ENCODE measurements at regions not wholly inside any gene's neighbourhood (a gene's known extent, or its start where the extent isn't known, plus 50 kb on each side); places are given as distances from the start of the nearest gene placed in this dataset.

DNA sequence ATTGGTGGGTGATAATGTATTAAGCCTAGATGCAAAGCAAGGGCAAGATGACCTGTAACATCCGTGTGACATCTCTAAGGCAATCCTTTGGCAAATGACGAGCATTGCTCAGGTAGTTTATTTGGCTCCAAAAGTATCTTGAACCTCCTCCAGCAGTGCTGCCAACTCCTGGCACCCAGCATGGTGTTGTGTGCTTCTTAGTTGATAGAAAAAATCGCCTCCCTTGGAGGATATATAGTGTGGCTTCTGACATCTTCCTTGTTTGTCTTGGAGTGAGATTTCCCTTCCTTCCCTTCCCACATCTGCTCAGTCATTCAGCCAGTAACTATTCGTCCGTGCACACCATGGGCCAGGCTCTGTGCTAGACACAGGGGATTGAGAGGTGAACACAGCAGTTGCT lies 121.8 kb downstream of the TOMM20 start:
- ChIA-PET POLR2A (no interaction called here), CTCF (no interaction called here)

DNA sequence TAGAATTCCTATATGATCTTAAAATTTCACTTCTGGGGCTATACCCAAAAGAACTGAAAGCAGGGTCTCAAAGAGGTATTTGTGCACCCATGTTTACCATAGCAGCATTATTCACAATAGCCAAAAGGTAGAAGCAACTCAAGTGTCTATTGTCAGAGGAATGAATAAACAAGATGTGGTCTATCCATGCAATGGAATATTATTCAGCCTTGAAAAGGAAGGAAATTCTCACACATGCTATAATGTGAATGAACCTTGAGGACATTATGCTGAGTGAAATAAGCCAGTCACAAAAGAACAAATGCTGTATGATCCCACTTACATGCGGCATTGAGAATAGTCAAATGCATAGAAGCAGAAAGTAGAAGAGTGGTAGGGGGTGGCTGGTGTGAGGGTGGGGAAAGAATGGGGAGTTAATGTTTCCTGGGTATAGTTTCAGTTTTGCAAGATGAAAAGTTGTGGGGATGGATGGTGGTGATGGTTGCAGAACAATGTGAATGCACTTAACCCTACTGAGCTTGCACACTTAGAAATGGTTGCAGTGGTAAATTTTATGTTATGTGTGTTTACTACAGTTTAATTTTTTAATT lies 122.4 kb downstream of the TOMM20 start:
- Mint-ChIP-seq H3K4me1 (peaks cover 20 to 51% (median 28%) of the 10 kb centered on the region in 3 donors), H3K4me3 (no peak overlapping the region), H3K27ac (peak overlapping the region in 2 of 8 donors; percentile 50 to 76), H3K36me3 (peaks cover 0 to 4% (median 3%) of the 10 kb centered on the region in 3 donors), H3K27me3 (no peaks in the 10 kb centered on the region), H3K9me3 (peaks cover 0 to 4% (median 0%) of the 10 kb centered on the region in 5 donors)
- H3K4me3 ChIP-seq (ENCODE audit: low read length), result no peak overlapping the region
- H3K4me1 ChIP-seq (ENCODE audit: insufficient read depth, low read length), result peaks cover 18% of the 10 kb centered on the region
- DNase-seq, result no peak
- no peaks in the 10 kb centered on the region for H3K9me3 ChIP-seq (ENCODE audit: low read length)
- ChIA-PET CTCF (interaction anchor here (1.1 kb wide), 1 partner anchor 48 kb away, joined by 3 read pairs; no protein-coding TSS in a partner anchor), POLR2A (no interaction called here)
- no peaks in the 10 kb centered on the region for H3K27me3 ChIP-seq (ENCODE audit: insufficient read depth, low read length, poor library complexity, severe bottlenecking)
- H3K36me3 ChIP-seq (ENCODE audit: insufficient read depth, low read length), result no peaks in the 10 kb centered on the region
- no peak overlapping the region for H3K27ac ChIP-seq (ENCODE audit: low read depth, low read length)

More for the DNA sequence above, 121.8 kb downstream of the TOMM20 start:
- Mint-ChIP-seq H3K4me1 (peaks cover 26 to 57% (median 34%) of the 10 kb centered on the region in 3 donors), H3K4me3 (no peak overlapping the region), H3K27me3 (peaks cover 0 to under 1% of the 10 kb centered on the region in 2 donors), H3K36me3 (peaks cover 0 to 4% (median 3%) of the 10 kb centered on the region in 3 donors), H3K9me3 (peaks cover 0 to 4% (median 0%) of the 10 kb centered on the region in 5 donors), H3K27ac (peak overlapping the region in 2 of 8 donors; percentile 11 to 76)
- Histone ChIP-seq H3K4me3 (ENCODE audit: low read length) (no peak overlapping the region), H3K9me3 (ENCODE audit: low read length) (no peaks in the 10 kb centered on the region), H3K36me3 (ENCODE audit: insufficient read depth, low read length) (no peaks in the 10 kb centered on the region), H3K27ac (ENCODE audit: low read depth, low read length) (no peak overlapping the region), H3K27me3 (ENCODE audit: insufficient read depth, low read length, poor library complexity, severe bottlenecking) (no peaks in the 10 kb centered on the region), H3K4me1 (ENCODE audit: insufficient read depth, low read length) (peaks cover 22% of the 10 kb centered on the region)
- DNase-seq, result no peak

GRCh38 chr1:235004840-235005391 lies 123.7 kb downstream of the TOMM20 start:
- no peaks in the 10 kb centered on the region for H3K36me3 ChIP-seq (ENCODE audit: insufficient read depth, low read length)
- peaks cover 14 to 43% (median 21%) of the 10 kb centered on the region in 3 donors for H3K4me1 Mint-ChIP-seq
- no peak overlapping the region for H3K27ac ChIP-seq (ENCODE audit: low read depth, low read length)
- H3K4me1 ChIP-seq (ENCODE audit: insufficient read depth, low read length), result peaks cover 6% of the 10 kb centered on the region
- POLR2A ChIA-PET, result no interaction called here
- no peak overlapping the region for H3K4me3 ChIP-seq (ENCODE audit: low read length)
- peaks cover 0 to 4% (median 3%) of the 10 kb centered on the region in 3 donors for H3K36me3 Mint-ChIP-seq
- CTCF ChIA-PET, result no interaction called here
- no peaks in the 10 kb centered on the region for H3K27me3 Mint-ChIP-seq
- no peaks in the 10 kb centered on the region for H3K27me3 ChIP-seq (ENCODE audit: insufficient read depth, low read length, poor library complexity, severe bottlenecking)
- no peak for DNase-seq
- H3K9me3 ChIP-seq (ENCODE audit: low read length), result no peaks in the 10 kb centered on the region
- H3K9me3 Mint-ChIP-seq, result peaks cover 0 to 4% (median 0%) of the 10 kb centered on the region in 5 donors
- peak overlapping the region in 1 of 8 donors; percentile 92 for H3K27ac Mint-ChIP-seq
- H3K4me3 Mint-ChIP-seq, result no peak overlapping the region

DNA sequence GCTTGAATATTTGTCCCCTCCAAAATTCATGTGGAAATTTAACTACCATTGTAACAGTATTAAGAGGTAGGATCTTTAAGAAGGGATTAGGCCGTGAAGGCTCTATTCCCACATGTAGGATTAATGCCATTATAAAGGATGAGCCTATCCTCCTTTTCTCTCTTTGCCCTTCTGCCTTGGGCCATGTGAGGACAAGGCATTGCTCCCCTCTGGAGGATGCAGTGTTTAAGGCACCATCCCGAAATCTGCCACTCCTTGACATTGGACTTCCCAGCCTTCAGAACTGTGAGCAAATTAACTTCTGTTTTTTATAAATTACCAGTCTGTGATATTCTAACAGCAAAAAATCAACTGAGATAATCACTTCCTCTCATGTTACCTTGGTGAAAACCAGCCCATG lies 124.4 kb downstream of the TOMM20 start:
- H3K36me3 ChIP-seq (ENCODE audit: insufficient read depth, low read length), result no peaks in the 10 kb centered on the region
- H3K9me3 Mint-ChIP-seq, result peaks cover 0 to 4% (median 0%) of the 10 kb centered on the region in 5 donors
- POLR2A ChIA-PET, result no interaction called here
- H3K27me3 ChIP-seq (ENCODE audit: insufficient read depth, low read length, poor library complexity, severe bottlenecking), result no peaks in the 10 kb centered on the region
- H3K9me3 ChIP-seq (ENCODE audit: low read length), result no peaks in the 10 kb centered on the region
- H3K27me3 Mint-ChIP-seq, result no peaks in the 10 kb centered on the region
- peaks cover 9 to 36% (median 16%) of the 10 kb centered on the region in 3 donors for H3K4me1 Mint-ChIP-seq
- peaks cover 0 to 3% (median 2%) of the 10 kb centered on the region in 3 donors for H3K36me3 Mint-ChIP-seq
- no peak for DNase-seq
- H3K4me3 Mint-ChIP-seq, result no peak overlapping the region
- H3K4me3 ChIP-seq (ENCODE audit: low read length), result no peak overlapping the region
- CTCF ChIA-PET, result no interaction called here
- no peak overlapping the region for H3K27ac ChIP-seq (ENCODE audit: low read depth, low read length)
- no peak overlapping the region for H3K27ac Mint-ChIP-seq
- H3K4me1 ChIP-seq (ENCODE audit: insufficient read depth, low read length), result peaks cover 6% of the 10 kb centered on the region

GRCh38 chr1:235002706-235003300 lies 125.8 kb downstream of the TOMM20 start:
- no peak overlapping the region for H3K27ac ChIP-seq (ENCODE audit: low read depth, low read length)
- Mint-ChIP-seq H3K4me3 (no peak overlapping the region), H3K9me3 (no peaks in the 10 kb centered on the region), H3K27me3 (no peaks in the 10 kb centered on the region), H3K36me3 (no peaks in the 10 kb centered on the region), H3K4me1 (peaks cover 3 to 24% (median 13%) of the 10 kb centered on the region in 3 donors), H3K27ac (no peak overlapping the region)
- H3K9me3 ChIP-seq (ENCODE audit: low read length), result no peaks in the 10 kb centered on the region
- CTCF ChIA-PET, result no interaction called here
- H3K27me3 ChIP-seq (ENCODE audit: insufficient read depth, low read length, poor library complexity, severe bottlenecking), result no peaks in the 10 kb centered on the region
- H3K4me1 ChIP-seq (ENCODE audit: insufficient read depth, low read length), result peaks cover 6% of the 10 kb centered on the region
- no peak overlapping the region for H3K4me3 ChIP-seq (ENCODE audit: low read length)
- POLR2A ChIA-PET, result no interaction called here
- H3K36me3 ChIP-seq (ENCODE audit: insufficient read depth, low read length), result no peaks in the 10 kb centered on the region
- DNase-seq, result no peak

- Mint-ChIP-seq H3K27me3 (no peaks in the 10 kb centered on the region), H3K4me3 (no peak overlapping the region), H3K36me3 (no peaks in the 10 kb centered on the region), H3K27ac (no peak overlapping the region), H3K4me1 (no peaks in the 10 kb centered on the region), H3K9me3 (no peaks in the 10 kb centered on the region)
- Histone ChIP-seq H3K4me1 (ENCODE audit: insufficient read depth, low read length) (no peaks in the 10 kb centered on the region), H3K9me3 (ENCODE audit: low read length) (no peaks in the 10 kb centered on the region), H3K27me3 (ENCODE audit: insufficient read depth, low read length, poor library complexity, severe bottlenecking) (no peaks in the 10 kb centered on the region), H3K4me3 (ENCODE audit: low read length) (no peak overlapping the region), H3K27ac (ENCODE audit: low read depth, low read length) (no peak overlapping the region), H3K36me3 (ENCODE audit: insufficient read depth, low read length) (no peaks in the 10 kb centered on the region)
- ChIA-PET CTCF (interaction anchor here (1.0 kb wide), 2 partner anchors 16 to 276 kb away, joined by 3 to 5 read pairs; no protein-coding TSS in a partner anchor), POLR2A (no interaction called here)
- no peak for DNase-seq
Measured at GRCh38 chr1:234999513-234999940, 129.1 kb downstream of the TOMM20 start.

- H3K4me1 Mint-ChIP-seq, result no peaks in the 10 kb centered on the region
- ChIA-PET CTCF (no interaction called here), POLR2A (no interaction called here)
- H3K9me3 ChIP-seq (ENCODE audit: low read length), result no peaks in the 10 kb centered on the region
- H3K36me3 Mint-ChIP-seq, result no peaks in the 10 kb centered on the region
- DNase-seq, result no peak
- H3K4me1 ChIP-seq (ENCODE audit: insufficient read depth, low read length), result no peaks in the 10 kb centered on the region
- H3K27me3 ChIP-seq (ENCODE audit: insufficient read depth, low read length, poor library complexity, severe bottlenecking), result no peaks in the 10 kb centered on the region
- H3K4me3 ChIP-seq (ENCODE audit: low read length), result no peak overlapping the region
- no peak overlapping the region for H3K4me3 Mint-ChIP-seq
- no peaks in the 10 kb centered on the region for H3K27me3 Mint-ChIP-seq
- no peaks in the 10 kb centered on the region for H3K36me3 ChIP-seq (ENCODE audit: insufficient read depth, low read length)
- no peaks in the 10 kb centered on the region for H3K9me3 Mint-ChIP-seq
- H3K27ac Mint-ChIP-seq, result peak overlapping the region in 1 of 8 donors; percentile 32
- peak overlapping the region; percentile 16 for H3K27ac ChIP-seq (ENCODE audit: low read depth, low read length)
Measured at GRCh38 chr1:234997896-234998741, 130.5 kb downstream of the TOMM20 start.

All from CD8-positive, alpha-beta memory T cell (primary cell).